WTC11 (cell line): ENCODE measurements at regions not wholly inside any gene's neighbourhood (a gene's known extent, or its start where the extent isn't known, plus 50 kb on each side); places are given as distances from the start of the nearest gene placed in this dataset.

ENCODE experiments used
- ATAC-seq: fragments of 200-7000 bp; cut with Tn5 transposase; 2 replicates; pipeline ENCODE4 v1.10.0; 2021; ENCODE audit warnings: mild to moderate bottlenecking, moderate library complexity
- CTCF ChIA-PET: fragments of 300-600 bp; sonication (Branson Sonifier 250); formaldehyde crosslinking; loops from one replicate; lab custom pipeline; 2021; ENCODE audit warnings: antibody characterized with exemption; lab: Charles Lee
- POLR2A ChIA-PET: fragments of 350-600 bp; sonication (Branson Sonifier 250); formaldehyde crosslinking; loops from one replicate; lab custom pipeline; 2021; ENCODE audit warnings: antibody characterized with exemption; lab: Charles Lee
- DNase-seq: peaks from one replicate; pipeline ENCODE4 v3.0.0; 2021; ENCODE audit warnings: low spot score
- H3K27ac Mint-ChIP-seq: 2 replicates; pipeline ENCODE4 v1.8.0; 2021; ENCODE audit warnings: mixed read lengths
- H3K27me3 Mint-ChIP-seq: 2 replicates; pipeline ENCODE4 v1.8.0; 2021; ENCODE audit warnings: low read depth, mild to moderate bottlenecking, moderate library complexity, mixed read lengths
- H3K36me3 Mint-ChIP-seq: 2 replicates; pipeline ENCODE4 v1.8.0; 2021; ENCODE audit warnings: mixed read lengths
- H3K4me1 Mint-ChIP-seq: 2 replicates; pipeline ENCODE4 v1.8.0; 2022; ENCODE audit warnings: mixed read lengths
- H3K4me3 Mint-ChIP-seq: 2 replicates; pipeline ENCODE4 v1.8.0; 2021; ENCODE audit warnings: mild to moderate bottlenecking, moderate library complexity, mixed read lengths
- H3K9me3 Mint-ChIP-seq: 2 replicates; pipeline ENCODE4 v1.8.0; 2021; ENCODE audit warnings: mixed read lengths
- GABPB1 ChIP-seq: sonication (generic); formaldehyde crosslinking; IDR thresholded peaks from 2 replicates; pipeline ENCODE4 v1.8.1; 2023; ENCODE audit warnings: mild to moderate bottlenecking, missing genetic modification reagents
- GRHL2 ChIP-seq: fragments of 250-450 bp; sonication (Bioruptor Pico); IDR thresholded peaks from 2 replicates; pipeline ENCODE4 v1.8.0; 2022; ENCODE audit warnings: mild to moderate bottlenecking, moderate library complexity; ENCODE audit not compliant: insufficient replicate concordance, severe bottlenecking
- HMGA2 ChIP-seq: fragments of 250-450 bp; sonication (Bioruptor Pico); IDR thresholded peaks from 2 replicates; pipeline ENCODE4 v1.4.0; 2021; ENCODE audit warnings: mild to moderate bottlenecking, moderate library complexity
- JUN ChIP-seq: sonication (generic); formaldehyde crosslinking; IDR thresholded peaks from 2 replicates; pipeline ENCODE4 v1.8.0; 2023; ENCODE audit warnings: mild to moderate bottlenecking, missing genetic modification reagents
- MYBL2 ChIP-seq: sonication (generic); formaldehyde crosslinking; IDR thresholded peaks from 2 replicates; pipeline ENCODE4 v1.8.1; 2023; ENCODE audit warnings: mild to moderate bottlenecking, moderate library complexity, missing genetic modification reagents
- NFATC4 ChIP-seq: fragments of 250-450 bp; sonication (Bioruptor Pico); IDR thresholded peaks from 2 replicates; pipeline ENCODE4 v1.9.0; 2021; ENCODE audit warnings: mild to moderate bottlenecking
- NFE2L1 ChIP-seq: sonication (generic); formaldehyde crosslinking; IDR thresholded peaks from 2 replicates; pipeline ENCODE4 v1.8.1; 2023; ENCODE audit warnings: missing genetic modification reagents
- OVOL2 ChIP-seq: fragments of 250-450 bp; sonication (Bioruptor Pico); IDR thresholded peaks from 2 replicates; pipeline ENCODE4 v1.9.0; 2021; ENCODE audit warnings: mild to moderate bottlenecking, borderline replicate concordance
- PRRX2 ChIP-seq: fragments of 250-450 bp; sonication (Bioruptor Pico); IDR thresholded peaks from 2 replicates; pipeline ENCODE4 v1.8.0; 2021; ENCODE audit warnings: mild to moderate bottlenecking
- RELA ChIP-seq: sonication (generic); formaldehyde crosslinking; IDR thresholded peaks from 2 replicates; pipeline ENCODE4 v1.8.1; 2022; ENCODE audit warnings: missing genetic modification reagents, mild to moderate bottlenecking, borderline replicate concordance
- TP53 ChIP-seq: sonication (generic); formaldehyde crosslinking; IDR thresholded peaks from 2 replicates; pipeline ENCODE4 v1.8.1; 2023; ENCODE audit warnings: mild to moderate bottlenecking, missing genetic modification reagents
- ZBTB21 ChIP-seq: sonication (generic); formaldehyde crosslinking; IDR thresholded peaks from 2 replicates; pipeline ENCODE4 v1.8.1; 2023; ENCODE audit warnings: mild to moderate bottlenecking, missing genetic modification reagents, borderline replicate concordance
- ZNF219 ChIP-seq: sonication (generic); formaldehyde crosslinking; IDR thresholded peaks from 2 replicates; pipeline ENCODE4 v1.8.0; 2023; ENCODE audit warnings: missing genetic modification reagents, mild to moderate bottlenecking, borderline replicate concordance
- ZNF396 ChIP-seq: fragments of 250-450 bp; sonication (Bioruptor Pico); IDR thresholded peaks from 2 replicates; pipeline ENCODE4 v1.8.0; 2021; ENCODE audit warnings: mild to moderate bottlenecking, moderate library complexity, borderline replicate concordance
- ZNF416 ChIP-seq: fragments of 250-450 bp; sonication (Bioruptor Pico); IDR thresholded peaks from 2 replicates; pipeline ENCODE4 v1.9.0; 2021; ENCODE audit warnings: mild to moderate bottlenecking, inconsistent platforms
- ZNF671 ChIP-seq: fragments of 250-450 bp; sonication (Bioruptor Pico); IDR thresholded peaks from 2 replicates; pipeline ENCODE4 v1.8.0; 2021; ENCODE audit warnings: mild to moderate bottlenecking
- TF ChIP-seq, protein P1 (sequence below): sonication (generic); formaldehyde crosslinking; conservative IDR thresholded peaks from 2 replicates; pipeline ENCODE4 v1.8.1; 2022; ENCODE audit warnings: mild to moderate bottlenecking, missing genetic modification reagents
- TF ChIP-seq, protein P2 (sequence below): sonication (generic); formaldehyde crosslinking; IDR thresholded peaks from 2 replicates; pipeline ENCODE4 v1.8.1; 2023; ENCODE audit warnings: mild to moderate bottlenecking, missing genetic modification reagents
- TF ChIP-seq, protein P3 (sequence below): sonication (generic); formaldehyde crosslinking; IDR thresholded peaks from 2 replicates; pipeline ENCODE4 v1.8.1; 2022; ENCODE audit warnings: mild to moderate bottlenecking, missing genetic modification reagents, moderate library complexity, borderline replicate concordance
- TF ChIP-seq, protein P4 (sequence below): sonication (generic); formaldehyde crosslinking; IDR thresholded peaks from 2 replicates; pipeline ENCODE4 v1.8.1; 2022; ENCODE audit warnings: missing genetic modification reagents, borderline replicate concordance
- TF ChIP-seq, protein P5 (sequence below): fragments of 250-450 bp; sonication (Bioruptor Pico); conservative IDR thresholded peaks from 2 replicates; pipeline ENCODE4 v1.9.0; 2021; ENCODE audit warnings: mild to moderate bottlenecking
- TF ChIP-seq, protein P6 (sequence below): sonication (generic); formaldehyde crosslinking; IDR thresholded peaks from 2 replicates; pipeline ENCODE4 v1.8.1; 2023; ENCODE audit warnings: mild to moderate bottlenecking, moderate library complexity, missing genetic modification reagents
- TF ChIP-seq, protein P7 (sequence below): sonication (generic); formaldehyde crosslinking; IDR thresholded peaks from 2 replicates; pipeline ENCODE4 v1.8.0; 2022; ENCODE audit warnings: mild to moderate bottlenecking, missing genetic modification reagents
- TF ChIP-seq, protein P8 (sequence below): sonication (generic); formaldehyde crosslinking; IDR thresholded peaks from 2 replicates; pipeline ENCODE4 v1.8.1; 2023; ENCODE audit warnings: mild to moderate bottlenecking, missing genetic modification reagents

DNA sequence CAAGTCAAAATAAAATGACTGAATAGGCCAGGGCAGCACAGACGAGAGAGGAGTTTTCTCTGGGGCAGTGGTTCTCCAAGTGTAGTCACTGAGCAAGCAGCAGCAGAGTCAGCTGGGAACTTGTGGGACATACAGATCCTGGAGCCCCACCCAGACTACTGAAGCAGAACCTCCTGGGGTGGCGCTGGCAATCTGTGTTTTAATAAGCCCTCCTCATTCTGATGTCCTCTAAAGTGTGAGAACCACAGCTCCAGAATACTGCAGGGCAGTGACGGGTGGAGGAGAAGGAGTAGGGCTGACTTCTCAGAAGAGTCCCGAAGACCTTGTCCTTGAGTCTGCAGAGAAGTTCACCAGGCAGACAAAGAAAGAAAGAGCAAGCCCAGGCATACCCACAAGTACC is 251.3 kb upstream of the HES1 start (continued):
- TF ChIP-seq, protein P1, sequence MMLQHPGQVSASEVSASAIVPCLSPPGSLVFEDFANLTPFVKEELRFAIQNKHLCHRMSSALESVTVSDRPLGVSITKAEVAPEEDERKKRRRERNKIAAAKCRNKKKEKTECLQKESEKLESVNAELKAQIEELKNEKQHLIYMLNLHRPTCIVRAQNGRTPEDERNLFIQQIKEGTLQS: no peak
- TF ChIP-seq, protein P2, sequence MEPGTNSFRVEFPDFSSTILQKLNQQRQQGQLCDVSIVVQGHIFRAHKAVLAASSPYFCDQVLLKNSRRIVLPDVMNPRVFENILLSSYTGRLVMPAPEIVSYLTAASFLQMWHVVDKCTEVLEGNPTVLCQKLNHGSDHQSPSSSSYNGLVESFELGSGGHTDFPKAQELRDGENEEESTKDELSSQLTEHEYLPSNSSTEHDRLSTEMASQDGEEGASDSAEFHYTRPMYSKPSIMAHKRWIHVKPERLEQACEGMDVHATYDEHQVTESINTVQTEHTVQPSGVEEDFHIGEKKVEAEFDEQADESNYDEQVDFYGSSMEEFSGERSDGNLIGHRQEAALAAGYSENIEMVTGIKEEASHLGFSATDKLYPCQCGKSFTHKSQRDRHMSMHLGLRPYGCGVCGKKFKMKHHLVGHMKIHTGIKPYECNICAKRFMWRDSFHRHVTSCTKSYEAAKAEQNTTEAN: no peak
- TF ChIP-seq ZBTB21 (CRISPR knock-in tag) (no peak), NFE2L1 (CRISPR knock-in tag) (no peak), NFATC4 (CRISPR knock-in tag) (no peak), GRHL2 (CRISPR knock-in tag) (no peak)
- TF ChIP-seq, protein P3, sequence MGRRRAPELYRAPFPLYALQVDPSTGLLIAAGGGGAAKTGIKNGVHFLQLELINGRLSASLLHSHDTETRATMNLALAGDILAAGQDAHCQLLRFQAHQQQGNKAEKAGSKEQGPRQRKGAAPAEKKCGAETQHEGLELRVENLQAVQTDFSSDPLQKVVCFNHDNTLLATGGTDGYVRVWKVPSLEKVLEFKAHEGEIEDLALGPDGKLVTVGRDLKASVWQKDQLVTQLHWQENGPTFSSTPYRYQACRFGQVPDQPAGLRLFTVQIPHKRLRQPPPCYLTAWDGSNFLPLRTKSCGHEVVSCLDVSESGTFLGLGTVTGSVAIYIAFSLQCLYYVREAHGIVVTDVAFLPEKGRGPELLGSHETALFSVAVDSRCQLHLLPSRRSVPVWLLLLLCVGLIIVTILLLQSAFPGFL: no peak
- TF ChIP-seq, protein P4, sequence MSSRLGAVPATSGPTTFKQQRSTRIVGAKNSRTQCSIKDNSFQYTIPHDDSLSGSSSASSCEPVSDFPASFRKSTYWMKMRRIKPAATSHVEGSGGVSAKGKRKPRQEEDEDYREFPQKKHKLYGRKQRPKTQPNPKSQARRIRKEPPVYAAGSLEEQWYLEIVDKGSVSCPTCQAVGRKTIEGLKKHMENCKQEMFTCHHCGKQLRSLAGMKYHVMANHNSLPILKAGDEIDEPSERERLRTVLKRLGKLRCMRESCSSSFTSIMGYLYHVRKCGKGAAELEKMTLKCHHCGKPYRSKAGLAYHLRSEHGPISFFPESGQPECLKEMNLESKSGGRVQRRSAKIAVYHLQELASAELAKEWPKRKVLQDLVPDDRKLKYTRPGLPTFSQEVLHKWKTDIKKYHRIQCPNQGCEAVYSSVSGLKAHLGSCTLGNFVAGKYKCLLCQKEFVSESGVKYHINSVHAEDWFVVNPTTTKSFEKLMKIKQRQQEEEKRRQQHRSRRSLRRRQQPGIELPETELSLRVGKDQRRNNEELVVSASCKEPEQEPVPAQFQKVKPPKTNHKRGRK (CRISPR knock-in tag): no peak

DNA sequence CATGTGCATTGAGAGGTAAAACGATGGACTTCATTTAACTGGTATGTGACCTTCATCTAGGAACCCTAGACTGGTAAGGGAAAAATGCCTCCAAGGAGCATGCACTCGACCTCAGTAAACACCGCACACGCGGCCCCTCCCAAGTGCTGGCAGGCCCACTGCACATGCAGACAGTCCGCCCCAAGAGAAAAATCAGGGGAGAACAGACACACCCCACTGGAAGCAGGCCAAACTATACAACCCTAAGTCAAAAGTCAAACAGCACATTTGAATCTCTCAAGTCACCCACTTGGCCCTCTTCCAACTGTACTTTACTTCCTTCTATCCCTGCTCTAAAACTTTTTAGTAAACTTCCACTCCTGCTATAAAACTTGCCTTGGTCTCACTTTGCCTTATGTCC is 250.1 kb upstream of the HES1 start:
- ATAC-seq: no peak
- no peak for DNase-seq
- H3K4me3 Mint-ChIP-seq: no peak overlapping the region
- H3K9me3 Mint-ChIP-seq: peaks cover 6% of the 10 kb centered on the region
- H3K4me1 Mint-ChIP-seq: peaks cover 15% of the 10 kb centered on the region
- 0 out of 2 replicates have a peak, but pooled peaks cover under 1% of the 10 kb centered on the region for H3K36me3 Mint-ChIP-seq
- ChIA-PET CTCF (no interaction called here), POLR2A (no interaction called here)
- no peak overlapping the region for H3K27ac Mint-ChIP-seq
- peaks cover 18% of the 10 kb centered on the region for H3K27me3 Mint-ChIP-seq
- TF ChIP-seq RELA (CRISPR knock-in tag) (no peak), ZNF219 (no peak), ZNF671 (CRISPR knock-in tag) (no peak), MYBL2 (CRISPR knock-in tag) (no peak), PRRX2 (CRISPR knock-in tag) (no peak), HMGA2 (no peak), GABPB1 (CRISPR knock-in tag) (no peak), ZNF416 (CRISPR knock-in tag) (no peak), TP53 (no peak), JUN (CRISPR knock-in tag) (no peak), OVOL2 (CRISPR knock-in tag) (no peak), ZNF396 (CRISPR knock-in tag) (no peak)
- TF ChIP-seq, protein P2: no peak
- TF ChIP-seq, protein P5, sequence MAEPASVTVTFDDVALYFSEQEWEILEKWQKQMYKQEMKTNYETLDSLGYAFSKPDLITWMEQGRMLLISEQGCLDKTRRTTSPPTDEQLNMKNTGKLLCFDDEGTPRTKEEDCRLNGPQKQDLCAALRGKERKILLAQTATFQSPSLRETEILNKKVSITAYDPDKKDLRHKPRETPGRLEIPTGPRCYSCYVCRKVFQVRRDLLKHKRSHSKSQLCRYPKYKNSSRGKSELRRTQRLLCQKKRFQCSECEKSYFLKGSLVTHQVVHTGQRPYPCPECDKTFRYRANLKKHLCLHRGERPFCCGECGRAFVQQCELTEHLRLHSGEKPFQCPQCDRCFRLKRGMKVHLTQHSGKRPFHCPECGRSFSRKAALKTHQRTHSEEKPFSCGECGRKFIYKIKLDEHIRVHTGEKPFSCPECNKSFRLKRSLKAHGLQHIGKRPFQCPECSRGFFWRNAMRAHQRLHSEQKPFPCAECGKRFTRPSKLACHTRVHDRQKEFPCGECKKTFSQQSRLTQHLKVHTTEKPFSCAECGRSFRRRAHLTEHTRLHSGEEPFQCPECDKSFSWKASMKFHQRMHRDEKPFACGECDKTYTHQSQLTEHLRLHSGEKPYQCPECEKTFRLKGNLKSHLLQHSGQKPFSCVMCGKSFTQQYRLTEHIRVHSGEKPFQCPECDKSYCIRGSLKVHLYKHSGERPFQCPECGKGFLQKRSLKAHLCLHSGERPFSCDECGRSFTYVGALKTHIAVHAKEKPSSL: no peak
- TF ChIP-seq, protein P6, sequence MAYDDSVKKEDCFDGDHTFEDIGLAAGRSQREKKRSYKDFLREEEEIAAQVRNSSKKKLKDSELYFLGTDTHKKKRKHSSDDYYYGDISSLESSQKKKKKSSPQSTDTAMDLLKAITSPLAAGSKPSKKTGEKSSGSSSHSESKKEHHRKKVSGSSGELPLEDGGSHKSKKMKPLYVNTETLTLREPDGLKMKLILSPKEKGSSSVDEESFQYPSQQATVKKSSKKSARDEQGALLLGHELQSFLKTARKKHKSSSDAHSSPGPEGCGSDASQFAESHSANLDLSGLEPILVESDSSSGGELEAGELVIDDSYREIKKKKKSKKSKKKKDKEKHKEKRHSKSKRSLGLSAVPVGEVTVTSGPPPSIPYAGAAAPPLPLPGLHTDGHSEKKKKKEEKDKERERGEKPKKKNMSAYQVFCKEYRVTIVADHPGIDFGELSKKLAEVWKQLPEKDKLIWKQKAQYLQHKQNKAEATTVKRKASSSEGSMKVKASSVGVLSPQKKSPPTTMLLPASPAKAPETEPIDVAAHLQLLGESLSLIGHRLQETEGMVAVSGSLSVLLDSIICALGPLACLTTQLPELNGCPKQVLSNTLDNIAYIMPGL (CRISPR knock-in tag): no peak
- TF ChIP-seq, protein P7, sequence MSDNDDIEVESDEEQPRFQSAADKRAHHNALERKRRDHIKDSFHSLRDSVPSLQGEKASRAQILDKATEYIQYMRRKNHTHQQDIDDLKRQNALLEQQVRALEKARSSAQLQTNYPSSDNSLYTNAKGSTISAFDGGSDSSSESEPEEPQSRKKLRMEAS (CRISPR knock-in tag): no peak
- TF ChIP-seq, protein P8, sequence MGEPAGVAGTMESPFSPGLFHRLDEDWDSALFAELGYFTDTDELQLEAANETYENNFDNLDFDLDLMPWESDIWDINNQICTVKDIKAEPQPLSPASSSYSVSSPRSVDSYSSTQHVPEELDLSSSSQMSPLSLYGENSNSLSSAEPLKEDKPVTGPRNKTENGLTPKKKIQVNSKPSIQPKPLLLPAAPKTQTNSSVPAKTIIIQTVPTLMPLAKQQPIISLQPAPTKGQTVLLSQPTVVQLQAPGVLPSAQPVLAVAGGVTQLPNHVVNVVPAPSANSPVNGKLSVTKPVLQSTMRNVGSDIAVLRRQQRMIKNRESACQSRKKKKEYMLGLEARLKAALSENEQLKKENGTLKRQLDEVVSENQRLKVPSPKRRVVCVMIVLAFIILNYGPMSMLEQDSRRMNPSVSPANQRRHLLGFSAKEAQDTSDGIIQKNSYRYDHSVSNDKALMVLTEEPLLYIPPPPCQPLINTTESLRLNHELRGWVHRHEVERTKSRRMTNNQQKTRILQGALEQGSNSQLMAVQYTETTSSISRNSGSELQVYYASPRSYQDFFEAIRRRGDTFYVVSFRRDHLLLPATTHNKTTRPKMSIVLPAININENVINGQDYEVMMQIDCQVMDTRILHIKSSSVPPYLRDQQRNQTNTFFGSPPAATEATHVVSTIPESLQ (CRISPR knock-in tag): no peak
- TF ChIP-seq, protein P3: no peak
